Activated CD8-positive, alpha-beta T cell treated with anti-CD3 and anti-CD28 coated beads for 36 hours (primary cell): ENCODE measurements at regions not wholly inside any gene's neighbourhood (a gene's known extent, or its start where the extent isn't known, plus 50 kb on each side); places are given as distances from the start of the nearest gene placed in this dataset.

Source experiments
- ATAC-seq: fragments of 200-7000 bp; cut with Tn5 transposase; one replicate; pipeline ENCODE4 v1.10.0; 2021; ENCODE audit warnings: mild to moderate bottlenecking, moderate library complexity
- CTCF ChIA-PET: fragments of 350-600 bp; sonication (Branson Sonifier 250); formaldehyde crosslinking; loops from one replicate; lab custom pipeline; 2021; ENCODE audit warnings: antibody characterized with exemption; lab: Charles Lee
- POLR2A ChIA-PET: fragments of 350-600 bp; sonication (Branson Sonifier 250); formaldehyde crosslinking; loops from one replicate; lab custom pipeline; 2021; ENCODE audit warnings: antibody characterized with exemption; lab: Charles Lee
- DNase-seq: peaks from one replicate; pipeline ENCODE4 v3.0.0-alpha.2; 2020
- H3K27ac Mint-ChIP-seq: one replicate; pipeline ENCODE4 v1.8.0; 2021; ENCODE audit warnings: mild to moderate bottlenecking, mixed read lengths
- H3K27me3 Mint-ChIP-seq: one replicate; pipeline ENCODE4 v1.8.0; 2021; ENCODE audit warnings: mixed read lengths
- H3K36me3 Mint-ChIP-seq: one replicate; pipeline ENCODE4 v1.8.0; 2021; ENCODE audit warnings: low read depth, mixed read lengths
- H3K4me1 Mint-ChIP-seq: one replicate; pipeline ENCODE4 v1.8.0; 2021; ENCODE audit warnings: low read depth, mixed read lengths
- H3K4me3 Mint-ChIP-seq: one replicate; pipeline ENCODE4 v1.8.0; 2021; ENCODE audit warnings: mild to moderate bottlenecking, moderate library complexity, mixed read lengths
- H3K9me3 Mint-ChIP-seq: one replicate; pipeline ENCODE4 v1.8.0; 2021; ENCODE audit warnings: mixed read lengths
- intact Hi-C: fragments of 100-400 bp; cut with micrococcal nuclease; formaldehyde crosslinking; loops from one replicate; pipeline ENCODE4 v1.10.0; 2022
- TF ChIP-seq, protein P1 (sequence below): fragments of 200-600 bp; IDR thresholded peaks from one replicate; pipeline ENCODE4 v1.8.0; 2022; ENCODE audit warnings: antibody characterized with exemption, mild to moderate bottlenecking

GRCh38 chr4:19133315-19133714 lies 1111.8 kb upstream of the LCORL start:
- intact Hi-C loops, result no loop called here
- no peaks in the 10 kb centered on the region for H3K36me3 Mint-ChIP-seq

DNA sequence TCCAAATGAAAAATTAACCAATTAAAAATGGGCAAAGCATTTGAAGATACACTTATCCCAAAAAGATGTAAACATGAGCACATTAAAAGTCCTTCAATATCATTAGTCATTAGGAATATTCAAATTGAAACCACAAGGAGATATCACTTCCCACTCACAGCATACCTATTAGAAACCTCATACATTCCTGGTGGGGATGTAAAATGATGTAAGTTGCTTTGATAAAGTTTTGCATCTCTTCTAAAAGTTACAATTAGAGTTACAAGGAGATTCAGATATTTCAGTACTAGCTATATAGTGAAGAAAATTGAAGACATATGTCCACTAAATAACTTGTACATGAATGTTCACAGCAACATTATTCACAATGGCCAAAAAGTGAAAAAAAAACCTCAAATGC lies 1109.3 kb upstream of the LCORL start:
- ChIA-PET CTCF (no interaction called here), POLR2A (no interaction called here)
- Mint-ChIP-seq H3K9me3 (peaks cover 9% of the 10 kb centered on the region), H3K27me3 (no peaks in the 10 kb centered on the region), H3K4me3 (no peak overlapping the region), H3K27ac (no peak overlapping the region), H3K4me1 (no peaks in the 10 kb centered on the region), H3K36me3 (no peaks in the 10 kb centered on the region)
- TF ChIP-seq, protein P1, sequence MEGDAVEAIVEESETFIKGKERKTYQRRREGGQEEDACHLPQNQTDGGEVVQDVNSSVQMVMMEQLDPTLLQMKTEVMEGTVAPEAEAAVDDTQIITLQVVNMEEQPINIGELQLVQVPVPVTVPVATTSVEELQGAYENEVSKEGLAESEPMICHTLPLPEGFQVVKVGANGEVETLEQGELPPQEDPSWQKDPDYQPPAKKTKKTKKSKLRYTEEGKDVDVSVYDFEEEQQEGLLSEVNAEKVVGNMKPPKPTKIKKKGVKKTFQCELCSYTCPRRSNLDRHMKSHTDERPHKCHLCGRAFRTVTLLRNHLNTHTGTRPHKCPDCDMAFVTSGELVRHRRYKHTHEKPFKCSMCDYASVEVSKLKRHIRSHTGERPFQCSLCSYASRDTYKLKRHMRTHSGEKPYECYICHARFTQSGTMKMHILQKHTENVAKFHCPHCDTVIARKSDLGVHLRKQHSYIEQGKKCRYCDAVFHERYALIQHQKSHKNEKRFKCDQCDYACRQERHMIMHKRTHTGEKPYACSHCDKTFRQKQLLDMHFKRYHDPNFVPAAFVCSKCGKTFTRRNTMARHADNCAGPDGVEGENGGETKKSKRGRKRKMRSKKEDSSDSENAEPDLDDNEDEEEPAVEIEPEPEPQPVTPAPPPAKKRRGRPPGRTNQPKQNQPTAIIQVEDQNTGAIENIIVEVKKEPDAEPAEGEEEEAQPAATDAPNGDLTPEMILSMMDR, result no peak
- DNase-seq, result no peak
- ATAC-seq, result no peak
- intact Hi-C loops, result no loop called here

More at GRCh38 chr4:19133315-19133714, 1111.8 kb upstream of the LCORL start:
- no peaks in the 10 kb centered on the region for H3K4me1 Mint-ChIP-seq
- H3K9me3 Mint-ChIP-seq, result peaks cover 9% of the 10 kb centered on the region
- H3K27me3 Mint-ChIP-seq, result no peaks in the 10 kb centered on the region
- H3K27ac Mint-ChIP-seq, result no peak overlapping the region
- ChIA-PET CTCF (no interaction called here), POLR2A (no interaction called here)
- TF ChIP-seq, protein P1, result no peak
- no peak for ATAC-seq
- no peak overlapping the region for H3K4me3 Mint-ChIP-seq
- DNase-seq, result no peak

DNA sequence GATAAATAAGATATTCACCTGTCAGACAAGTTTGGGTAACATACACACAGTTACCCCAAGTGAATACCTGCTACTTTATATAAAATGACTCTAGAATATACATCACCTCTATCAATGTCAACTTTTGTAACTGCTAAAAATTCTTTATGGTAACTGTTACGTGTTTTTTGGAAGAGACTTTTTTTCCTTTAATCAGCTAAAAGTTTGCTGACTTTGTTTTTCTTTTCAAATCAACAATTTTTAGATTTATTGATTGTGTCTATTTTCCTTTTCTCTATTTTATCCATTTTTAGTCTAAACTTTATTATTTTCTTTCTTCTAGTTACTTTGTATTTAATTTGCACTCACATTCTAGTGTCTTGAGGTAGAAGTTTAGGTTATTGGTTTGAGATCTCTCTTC lies 1106.6 kb upstream of the LCORL start:
- no peaks in the 10 kb centered on the region for H3K36me3 Mint-ChIP-seq
- ATAC-seq, result no peak
- POLR2A ChIA-PET, result no interaction called here

DNA sequence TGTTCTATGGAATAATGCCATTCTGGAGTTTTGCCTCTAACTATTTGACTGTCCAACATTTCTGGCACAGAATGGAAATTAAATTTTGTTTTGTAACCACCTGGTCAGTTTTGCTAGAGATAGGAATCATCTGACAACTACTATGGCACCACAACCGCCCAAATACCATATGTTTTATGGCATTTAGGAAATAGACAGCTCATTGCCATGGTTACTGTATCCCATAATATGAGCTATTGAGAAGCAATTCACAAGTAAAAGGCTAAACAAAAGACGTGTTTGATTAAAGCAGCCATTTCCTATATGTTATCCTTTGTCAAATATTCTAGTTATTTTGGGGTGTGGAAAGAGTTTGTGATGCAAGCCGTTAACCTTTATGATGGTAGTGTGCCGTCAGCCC lies 1105.3 kb upstream of the LCORL start:
- intact Hi-C loops, result no loop called here
- ChIA-PET POLR2A (no interaction called here), CTCF (no interaction called here)
- H3K4me1 Mint-ChIP-seq, result no peaks in the 10 kb centered on the region
- peaks cover 16% of the 10 kb centered on the region for H3K9me3 Mint-ChIP-seq
- no peak overlapping the region for H3K27ac Mint-ChIP-seq
- no peaks in the 10 kb centered on the region for H3K36me3 Mint-ChIP-seq
- no peak overlapping the region for H3K4me3 Mint-ChIP-seq
- DNase-seq (no peak), ATAC-seq (no peak)
- TF ChIP-seq, protein P1, result no peak
- H3K27me3 Mint-ChIP-seq, result no peaks in the 10 kb centered on the region

More for the DNA sequence above, 1106.6 kb upstream of the LCORL start:
- no peak for DNase-seq
- peaks cover 15% of the 10 kb centered on the region for H3K9me3 Mint-ChIP-seq
- no peaks in the 10 kb centered on the region for H3K4me1 Mint-ChIP-seq
- H3K27ac Mint-ChIP-seq, result no peak overlapping the region
- intact Hi-C loops, result no loop called here
- H3K4me3 Mint-ChIP-seq, result no peak overlapping the region
- H3K27me3 Mint-ChIP-seq, result no peaks in the 10 kb centered on the region
- CTCF ChIA-PET, result no interaction called here
- TF ChIP-seq, protein P1, result no peak

GRCh38 chr4:19123681-19124080 lies 1102.1 kb upstream of the LCORL start:
- H3K4me3 Mint-ChIP-seq, result no peak overlapping the region
- TF ChIP-seq, protein P1, result no peak
- peaks cover 13% of the 10 kb centered on the region for H3K9me3 Mint-ChIP-seq
- no peaks in the 10 kb centered on the region for H3K36me3 Mint-ChIP-seq
- H3K4me1 Mint-ChIP-seq, result no peaks in the 10 kb centered on the region
- ChIA-PET CTCF (no interaction called here), POLR2A (no interaction called here)
- intact Hi-C loops, result no loop called here
- DNase-seq (no peak), ATAC-seq (no peak)
- H3K27ac Mint-ChIP-seq, result no peak overlapping the region
- H3K27me3 Mint-ChIP-seq, result no peaks in the 10 kb centered on the region
